ENCODE measurements at regions not wholly inside any gene's neighbourhood (a gene's known extent, or its start where the extent isn't known, plus 50 kb on each side); places are given as distances from the start of the nearest gene placed in this dataset.
"Not testable (repeated sequence)": the region's sequence is repeated elsewhere in the genome, so short reads cannot be mapped to it uniquely, and the experiment has no call there.

GRCh38 chr15:36175741-36176291 is 403.6 kb upstream of the CDIN1 start:
- H3K4me1 Mint-ChIP-seq = no peaks in the 10 kb centered on the region
- H3K9me3 Mint-ChIP-seq = peaks cover 2 to 4% (median 3%) of the 10 kb centered on the region in 3 donors
- H3K27ac Mint-ChIP-seq = no peak overlapping the region
- H3K27me3 Mint-ChIP-seq = no peaks in the 10 kb centered on the region
- H3K4me3 Mint-ChIP-seq = no peak overlapping the region
- no peaks in the 10 kb centered on the region for H3K36me3 Mint-ChIP-seq

DNA sequence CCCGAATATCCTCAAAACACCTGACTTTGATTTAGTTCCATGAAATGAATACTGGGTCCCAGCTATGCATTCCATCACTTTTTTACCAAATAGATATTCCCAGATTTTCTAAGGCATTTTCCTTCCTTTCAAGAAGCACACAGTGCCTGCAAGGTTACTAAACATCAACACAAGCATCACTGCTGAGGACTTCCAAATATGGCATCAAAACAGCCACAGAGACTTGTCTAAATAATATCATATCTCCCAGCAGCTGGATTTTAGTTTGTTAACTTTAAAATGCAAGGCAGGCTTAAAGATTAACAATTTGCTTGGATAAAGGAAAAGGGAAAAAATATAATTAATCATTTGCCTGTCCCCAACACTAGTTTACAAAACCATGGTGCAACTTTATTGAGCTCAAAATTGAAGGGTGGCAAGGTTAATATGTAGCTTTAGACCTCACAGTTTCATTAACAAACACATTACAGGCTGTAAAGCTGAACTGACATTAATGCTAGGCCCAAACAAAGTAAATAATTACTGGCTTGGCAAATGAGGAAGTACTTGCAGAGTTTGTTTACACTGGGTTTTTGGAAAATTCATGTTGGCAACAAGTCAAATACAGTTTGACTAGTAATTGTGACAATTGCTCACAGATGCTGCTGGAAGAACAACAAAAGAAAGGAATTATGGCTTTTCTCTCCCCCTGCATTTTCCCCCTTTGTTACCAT is 401.7 kb upstream of the CDIN1 start:
- H3K27ac Mint-ChIP-seq = no peak overlapping the region
- H3K9me3 Mint-ChIP-seq = peaks cover 2 to 4% (median 3%) of the 10 kb centered on the region in 3 donors
- H3K4me3 Mint-ChIP-seq = no peak overlapping the region
- no peaks in the 10 kb centered on the region for H3K36me3 Mint-ChIP-seq
- H3K27me3 Mint-ChIP-seq = no peaks in the 10 kb centered on the region
- no peaks in the 10 kb centered on the region for H3K4me1 Mint-ChIP-seq

GRCh38 chr15:36178303-36178633 is 401.2 kb upstream of the CDIN1 start:
- peaks cover 0 to 3% (median 2%) of the 10 kb centered on the region in 3 donors for H3K9me3 Mint-ChIP-seq
- H3K36me3 Mint-ChIP-seq = no peaks in the 10 kb centered on the region
- H3K4me3 Mint-ChIP-seq = no peak overlapping the region
- no peaks in the 10 kb centered on the region for H3K4me1 Mint-ChIP-seq
- no peaks in the 10 kb centered on the region for H3K27me3 Mint-ChIP-seq
- H3K27ac Mint-ChIP-seq = no peak overlapping the region

DNA sequence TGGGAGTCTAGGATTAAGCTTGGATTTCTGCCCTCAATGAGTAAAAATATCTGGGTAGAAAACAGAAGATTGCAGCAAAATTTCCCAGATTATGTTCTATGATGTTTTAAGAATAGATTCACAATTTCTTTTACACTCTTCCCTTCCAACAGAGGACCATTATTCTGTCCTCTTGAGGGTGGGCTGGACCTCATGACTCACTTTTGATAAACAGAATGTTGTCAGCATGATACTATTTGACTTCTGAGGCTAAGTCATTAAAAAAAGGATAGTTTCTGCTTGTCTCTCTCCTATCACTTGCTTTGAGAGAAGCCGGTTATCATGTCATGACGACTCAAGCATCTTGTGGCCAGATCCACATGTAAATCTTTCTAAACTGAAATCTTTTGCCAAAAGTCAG is 396.2 kb upstream of the CDIN1 start:
- peaks cover 0 to 1% (median 0%) of the 10 kb centered on the region in 3 donors for H3K4me1 Mint-ChIP-seq
- H3K9me3 Mint-ChIP-seq = peaks cover 0 to 3% (median 0%) of the 10 kb centered on the region in 3 donors
- H3K36me3 Mint-ChIP-seq = no peaks in the 10 kb centered on the region

GRCh38 chr15:36185438-36185837 is 394.0 kb upstream of the CDIN1 start:
- Mint-ChIP-seq H3K4me1 (peaks cover 0 to 1% (median 0%) of the 10 kb centered on the region in 3 donors), H3K36me3 (no peaks in the 10 kb centered on the region), H3K27ac (no peak overlapping the region), H3K4me3 (no peak overlapping the region), H3K27me3 (no peaks in the 10 kb centered on the region), H3K9me3 (peaks cover 0 to 1% (median 0%) of the 10 kb centered on the region in 3 donors)

More for the DNA sequence above, 396.2 kb upstream of the CDIN1 start:
- no peak overlapping the region for H3K27ac Mint-ChIP-seq
- H3K4me3 Mint-ChIP-seq = no peak overlapping the region
- H3K27me3 Mint-ChIP-seq = no peaks in the 10 kb centered on the region

DNA sequence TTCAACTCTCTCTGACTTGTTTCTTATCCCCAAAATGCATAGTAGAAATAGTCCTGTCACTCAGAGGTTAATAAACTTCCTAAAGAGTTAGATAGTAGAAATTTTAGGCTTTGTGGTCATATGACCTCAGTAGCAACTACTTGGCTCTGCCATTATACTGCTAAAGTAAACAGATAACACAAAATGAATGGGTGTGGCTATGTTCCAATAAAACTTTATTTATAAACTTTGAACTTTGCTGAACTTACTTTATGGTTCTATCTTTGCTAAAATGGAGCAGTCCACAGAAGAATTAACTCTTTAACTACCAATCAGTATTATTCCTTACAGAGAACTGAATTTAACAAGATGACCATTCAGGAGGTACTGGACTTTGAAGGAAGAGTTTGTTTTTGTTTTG is 393.6 kb upstream of the CDIN1 start:
- Mint-ChIP-seq H3K27me3 (no peaks in the 10 kb centered on the region), H3K27ac (no peak overlapping the region), H3K36me3 (no peaks in the 10 kb centered on the region), H3K9me3 (peaks cover 0 to 5% (median 0%) of the 10 kb centered on the region in 3 donors), H3K4me1 (peaks cover 0 to 1% (median 0%) of the 10 kb centered on the region in 3 donors), H3K4me3 (no peak overlapping the region)

- H3K4me1 Mint-ChIP-seq = peaks cover 0 to 1% (median 0%) of the 10 kb centered on the region in 3 donors
- no peaks in the 10 kb centered on the region for H3K36me3 Mint-ChIP-seq
- no peaks in the 10 kb centered on the region for H3K27me3 Mint-ChIP-seq
- peaks cover under 1 to 7% (median 2%) of the 10 kb centered on the region in 3 donors for H3K9me3 Mint-ChIP-seq
- no peak overlapping the region for H3K4me3 Mint-ChIP-seq
- no peak overlapping the region for H3K27ac Mint-ChIP-seq
These were observed 393.1 kb upstream of the CDIN1 start for GRCh38 chr15:36186376-36186775.

GRCh38 chr15:36191459-36191858 is 388.0 kb upstream of the CDIN1 start:
- H3K4me3 Mint-ChIP-seq = no peak overlapping the region
- no peaks in the 10 kb centered on the region for H3K36me3 Mint-ChIP-seq
- H3K27me3 Mint-ChIP-seq = no peaks in the 10 kb centered on the region
- H3K4me1 Mint-ChIP-seq = no peaks in the 10 kb centered on the region
- H3K27ac Mint-ChIP-seq = no peak overlapping the region
- peaks cover 3 to 9% (median 5%) of the 10 kb centered on the region in 3 donors for H3K9me3 Mint-ChIP-seq

DNA sequence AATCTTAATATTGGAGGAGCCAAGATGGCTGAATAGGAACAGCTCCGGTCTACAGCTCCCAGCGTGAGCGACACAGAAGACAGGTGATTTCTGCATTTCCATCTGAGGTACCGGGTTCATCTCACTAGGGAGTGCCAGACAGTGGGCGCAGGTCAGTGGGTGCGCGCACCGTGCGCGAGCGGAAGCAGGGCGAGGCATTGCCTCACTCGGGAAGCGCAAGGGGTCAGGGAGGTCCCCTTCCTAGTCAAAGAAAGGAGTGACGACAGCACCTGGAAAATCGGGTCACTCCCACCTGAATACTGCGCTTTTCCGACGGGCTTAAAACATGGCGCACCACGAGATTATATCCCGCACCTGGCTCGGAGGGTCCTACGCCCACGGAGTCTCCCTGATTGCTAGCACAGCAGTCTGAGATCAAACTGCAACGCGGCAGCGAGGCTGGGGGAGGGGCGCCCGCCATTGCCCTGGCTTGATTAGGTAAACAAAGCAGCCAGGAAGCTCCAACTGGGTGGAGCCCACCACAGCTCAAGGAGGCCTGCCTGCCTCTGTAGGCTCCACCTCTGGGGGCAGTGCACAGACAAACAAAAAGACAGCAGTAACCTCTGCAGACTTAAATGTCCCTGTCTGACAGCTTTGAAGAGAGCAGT is 383.9 kb upstream of the CDIN1 start:
- not testable (repeated sequence) for H3K4me1 Mint-ChIP-seq, H3K4me3 Mint-ChIP-seq, H3K27ac Mint-ChIP-seq, H3K36me3 Mint-ChIP-seq, H3K9me3 Mint-ChIP-seq, H3K27me3 Mint-ChIP-seq

DNA sequence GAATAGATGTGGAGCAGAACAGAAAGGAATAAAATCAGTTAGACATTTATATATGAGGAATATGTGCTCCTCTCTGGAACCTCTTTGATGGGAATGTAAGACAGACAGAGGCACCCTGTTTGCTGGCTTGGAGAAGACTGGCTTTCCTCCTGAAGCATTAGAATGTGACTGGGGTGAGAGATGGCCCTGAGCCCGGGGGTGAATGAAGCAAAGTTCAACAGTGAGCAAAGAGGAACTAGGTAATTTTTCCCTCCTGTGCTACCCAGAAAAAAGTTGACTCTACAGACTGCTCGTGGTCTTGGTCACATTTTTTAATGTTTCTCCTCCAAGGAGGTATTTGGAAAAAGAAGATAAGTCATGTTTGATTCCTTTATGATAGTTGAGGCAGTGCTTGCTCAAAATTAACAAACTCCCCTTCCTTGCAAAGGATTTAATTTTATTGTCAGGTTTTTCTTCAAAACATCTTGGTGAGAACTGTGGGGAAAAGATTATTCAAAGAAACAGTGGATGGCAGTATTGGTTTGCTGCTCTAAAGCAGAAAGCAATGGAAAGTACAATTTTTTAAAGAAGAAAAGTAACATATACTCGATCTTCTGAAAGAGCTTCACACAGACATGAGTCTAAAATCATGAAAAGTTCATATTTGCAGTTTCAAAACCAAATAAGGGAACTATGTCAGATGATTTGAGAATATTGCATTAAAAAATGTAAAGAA is 370.4 kb upstream of the CDIN1 start:
- Mint-ChIP-seq H3K36me3 (no peaks in the 10 kb centered on the region), H3K9me3 (peaks cover 0 to 2% (median 0%) of the 10 kb centered on the region in 3 donors), H3K27me3 (no peaks in the 10 kb centered on the region), H3K4me3 (no peak overlapping the region), H3K4me1 (no peaks in the 10 kb centered on the region), H3K27ac (no peak overlapping the region)

- Mint-ChIP-seq H3K27me3 (no peaks in the 10 kb centered on the region), H3K36me3 (no peaks in the 10 kb centered on the region), H3K27ac (no peak overlapping the region), H3K4me3 (no peak overlapping the region), H3K9me3 (peaks cover 0 to 2% (median 0%) of the 10 kb centered on the region in 3 donors), H3K4me1 (no peaks in the 10 kb centered on the region)
These were observed 369.0 kb upstream of the CDIN1 start for GRCh38 chr15:36210426-36210825.

DNA sequence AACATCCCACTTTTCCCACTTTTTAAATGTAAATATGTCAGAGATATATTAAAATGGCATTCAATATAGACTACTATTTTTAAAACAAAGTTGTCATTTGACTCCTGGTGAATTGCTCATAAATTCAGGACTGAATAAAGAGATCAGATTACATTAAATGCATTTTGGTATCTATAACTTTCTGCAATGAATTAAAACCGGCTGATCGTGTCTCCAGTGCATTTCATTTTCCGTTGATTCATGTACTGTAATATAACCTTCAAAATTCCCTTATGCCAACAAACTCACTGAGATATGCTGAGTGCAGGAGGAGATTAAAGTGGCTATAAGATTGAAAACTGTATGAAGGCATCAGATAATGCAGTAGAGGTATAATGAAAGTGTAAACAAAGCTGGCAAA is 361.1 kb upstream of the CDIN1 start:
- H3K4me3 Mint-ChIP-seq = no peak overlapping the region
- no peaks in the 10 kb centered on the region for H3K27me3 Mint-ChIP-seq
- H3K4me1 Mint-ChIP-seq = peaks cover 0 to 1% (median 0%) of the 10 kb centered on the region in 3 donors
- H3K27ac Mint-ChIP-seq = no peak overlapping the region
- no peaks in the 10 kb centered on the region for H3K36me3 Mint-ChIP-seq
- H3K9me3 Mint-ChIP-seq = peaks cover 0 to 16% (median 2%) of the 10 kb centered on the region in 3 donors

DNA sequence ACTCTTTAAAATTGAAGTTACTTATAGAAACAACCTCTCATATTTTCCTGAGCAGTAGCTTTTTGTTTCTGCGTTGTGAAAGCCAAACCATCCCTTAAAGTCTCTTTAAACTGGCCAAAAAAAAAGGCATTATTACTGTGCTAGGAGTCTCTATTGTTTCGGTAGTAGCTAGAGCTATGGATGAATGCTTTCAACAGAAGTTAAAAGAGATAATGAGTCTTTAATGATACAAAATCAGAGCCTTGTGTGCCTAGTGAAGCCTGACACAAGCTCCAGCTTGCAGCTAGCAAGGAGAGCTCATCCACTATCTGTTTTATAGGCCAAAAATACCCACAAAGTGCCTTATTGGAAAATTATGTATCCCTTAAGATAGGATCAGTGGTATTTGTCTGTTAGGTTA is 360.4 kb upstream of the CDIN1 start:
- no peak overlapping the region for H3K4me3 Mint-ChIP-seq
- no peak overlapping the region for H3K27ac Mint-ChIP-seq
- no peaks in the 10 kb centered on the region for H3K36me3 Mint-ChIP-seq
- peaks cover 0 to 1% (median 0%) of the 10 kb centered on the region in 3 donors for H3K4me1 Mint-ChIP-seq
- peaks cover 0 to 16% (median 2%) of the 10 kb centered on the region in 3 donors for H3K9me3 Mint-ChIP-seq
- H3K27me3 Mint-ChIP-seq = no peaks in the 10 kb centered on the region

- no peaks in the 10 kb centered on the region for H3K36me3 Mint-ChIP-seq
- H3K27me3 Mint-ChIP-seq = peaks cover 5% of the 10 kb centered on the region
- H3K27ac Mint-ChIP-seq = no peak overlapping the region
- H3K9me3 Mint-ChIP-seq = peaks cover 0 to 20% (median 2%) of the 10 kb centered on the region in 3 donors
- no peaks in the 10 kb centered on the region for H3K4me1 Mint-ChIP-seq
- H3K4me3 Mint-ChIP-seq = no peak overlapping the region
These were observed 357.4 kb upstream of the CDIN1 start for GRCh38 chr15:36221992-36222391.

GRCh38 chr15:36230776-36231175 is 348.6 kb upstream of the CDIN1 start:
- peaks cover 5% of the 10 kb centered on the region for H3K27me3 Mint-ChIP-seq
- H3K4me3 Mint-ChIP-seq = no peak overlapping the region
- no peaks in the 10 kb centered on the region for H3K4me1 Mint-ChIP-seq
- H3K27ac Mint-ChIP-seq = no peak overlapping the region
- H3K9me3 Mint-ChIP-seq = peaks cover 0 to 4% (median 2%) of the 10 kb centered on the region in 3 donors
- no peaks in the 10 kb centered on the region for H3K36me3 Mint-ChIP-seq

Data from IgD-negative memory B cell (primary cell).